ENCODE measurements at regions not wholly inside any gene's neighbourhood (a gene's known extent, or its start where the extent isn't known, plus 50 kb on each side); places are given as distances from the start of the nearest gene placed in this dataset.

DNA sequence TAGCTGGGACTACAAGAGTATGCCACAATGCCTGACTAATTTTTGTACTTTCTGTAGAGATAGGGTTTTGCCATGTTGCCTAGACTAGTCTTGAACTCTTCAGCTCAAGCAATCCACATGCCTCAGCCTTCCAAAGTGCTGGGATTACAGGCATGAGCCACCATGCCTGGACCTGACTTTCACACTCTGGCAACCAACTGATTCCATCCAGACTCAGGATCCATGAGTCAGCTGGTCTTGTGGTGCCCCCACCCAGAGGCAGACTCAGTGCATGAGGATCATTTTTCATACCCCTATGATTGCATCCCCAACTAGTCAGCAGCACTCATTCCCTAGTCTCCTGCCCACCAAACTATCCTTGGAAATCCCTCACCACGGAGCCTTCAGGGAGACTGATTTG, 375.9 kb downstream of the ANXA1 start:
- H3K27ac Mint-ChIP-seq: no peak overlapping the region
- no peak for DNase-seq (ENCODE audit: low spot score in 2 of 2, unreplicated experiment in 2 of 2)
- peaks cover 4% of the 10 kb centered on the region for H3K4me1 Mint-ChIP-seq
- H3K9me3 Mint-ChIP-seq: no peaks in the 10 kb centered on the region
- H3K36me3 Mint-ChIP-seq: no peaks in the 10 kb centered on the region
- TF ChIP-seq, protein P1, sequence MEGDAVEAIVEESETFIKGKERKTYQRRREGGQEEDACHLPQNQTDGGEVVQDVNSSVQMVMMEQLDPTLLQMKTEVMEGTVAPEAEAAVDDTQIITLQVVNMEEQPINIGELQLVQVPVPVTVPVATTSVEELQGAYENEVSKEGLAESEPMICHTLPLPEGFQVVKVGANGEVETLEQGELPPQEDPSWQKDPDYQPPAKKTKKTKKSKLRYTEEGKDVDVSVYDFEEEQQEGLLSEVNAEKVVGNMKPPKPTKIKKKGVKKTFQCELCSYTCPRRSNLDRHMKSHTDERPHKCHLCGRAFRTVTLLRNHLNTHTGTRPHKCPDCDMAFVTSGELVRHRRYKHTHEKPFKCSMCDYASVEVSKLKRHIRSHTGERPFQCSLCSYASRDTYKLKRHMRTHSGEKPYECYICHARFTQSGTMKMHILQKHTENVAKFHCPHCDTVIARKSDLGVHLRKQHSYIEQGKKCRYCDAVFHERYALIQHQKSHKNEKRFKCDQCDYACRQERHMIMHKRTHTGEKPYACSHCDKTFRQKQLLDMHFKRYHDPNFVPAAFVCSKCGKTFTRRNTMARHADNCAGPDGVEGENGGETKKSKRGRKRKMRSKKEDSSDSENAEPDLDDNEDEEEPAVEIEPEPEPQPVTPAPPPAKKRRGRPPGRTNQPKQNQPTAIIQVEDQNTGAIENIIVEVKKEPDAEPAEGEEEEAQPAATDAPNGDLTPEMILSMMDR (IDR thresholded peaks at IDR 0.05; ENCODE audit: unreplicated experiment): no peak
- H3K4me3 Mint-ChIP-seq: no peak overlapping the region
- no peaks in the 10 kb centered on the region for H3K27me3 Mint-ChIP-seq (ENCODE audit: low read depth)

DNA sequence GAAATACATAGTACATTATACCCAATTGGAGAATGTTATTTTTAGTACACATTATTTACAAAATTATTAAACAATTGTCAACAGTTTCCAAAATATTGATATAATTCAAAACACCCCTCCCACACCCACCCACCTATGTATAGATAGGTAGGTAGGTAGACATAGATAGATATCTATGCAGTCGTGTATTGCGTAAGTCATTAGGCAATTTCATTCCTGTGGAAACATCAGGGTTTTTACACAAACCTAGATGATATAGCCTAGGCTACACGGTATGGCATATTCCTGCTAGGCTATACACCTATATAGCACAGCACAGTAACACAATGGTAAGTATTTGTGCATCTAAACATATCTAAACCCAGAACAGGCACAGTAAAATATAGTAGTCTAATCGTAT, 377.3 kb downstream of the ANXA1 start:
- Mint-ChIP-seq H3K27me3 (ENCODE audit: low read depth) (no peaks in the 10 kb centered on the region), H3K9me3 (peaks cover 4% of the 10 kb centered on the region), H3K27ac (no peak overlapping the region), H3K4me1 (peaks cover 4% of the 10 kb centered on the region), H3K4me3 (no peak overlapping the region), H3K36me3 (no peaks in the 10 kb centered on the region)
- TF ChIP-seq, protein P1 (IDR thresholded peaks at IDR 0.05; ENCODE audit: unreplicated experiment): no peak
- no peak for DNase-seq (ENCODE audit: low spot score in 2 of 2, unreplicated experiment in 2 of 2)

DNA sequence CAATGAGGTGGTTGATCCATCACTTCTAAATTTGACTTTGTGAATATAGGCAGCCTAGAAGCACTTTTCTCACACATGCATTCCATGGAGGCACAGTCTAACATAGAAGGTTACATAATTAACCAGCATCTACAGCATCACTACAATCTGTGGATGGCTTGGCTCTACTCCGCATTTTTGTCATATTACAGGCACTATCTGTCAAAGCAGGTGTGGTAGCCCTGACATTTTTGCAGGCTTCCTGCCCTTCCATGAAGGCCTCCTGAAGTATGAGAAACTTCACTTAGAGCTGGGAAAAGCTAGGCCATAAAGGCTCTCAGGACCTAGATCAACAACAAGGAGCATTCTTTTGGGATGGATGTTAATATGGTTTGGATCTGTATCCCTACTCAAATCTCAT, 378.0 kb downstream of the ANXA1 start:
- DNase-seq (ENCODE audit: low spot score in 2 of 2, unreplicated experiment in 2 of 2): no peak
- H3K4me1 Mint-ChIP-seq: peaks cover 4% of the 10 kb centered on the region
- TF ChIP-seq, protein P1 (IDR thresholded peaks at IDR 0.05; ENCODE audit: unreplicated experiment): no peak
- no peak overlapping the region for H3K27ac Mint-ChIP-seq
- H3K9me3 Mint-ChIP-seq: peaks cover 6% of the 10 kb centered on the region
- no peak overlapping the region for H3K4me3 Mint-ChIP-seq
- H3K27me3 Mint-ChIP-seq (ENCODE audit: low read depth): no peaks in the 10 kb centered on the region
- no peaks in the 10 kb centered on the region for H3K36me3 Mint-ChIP-seq

DNA sequence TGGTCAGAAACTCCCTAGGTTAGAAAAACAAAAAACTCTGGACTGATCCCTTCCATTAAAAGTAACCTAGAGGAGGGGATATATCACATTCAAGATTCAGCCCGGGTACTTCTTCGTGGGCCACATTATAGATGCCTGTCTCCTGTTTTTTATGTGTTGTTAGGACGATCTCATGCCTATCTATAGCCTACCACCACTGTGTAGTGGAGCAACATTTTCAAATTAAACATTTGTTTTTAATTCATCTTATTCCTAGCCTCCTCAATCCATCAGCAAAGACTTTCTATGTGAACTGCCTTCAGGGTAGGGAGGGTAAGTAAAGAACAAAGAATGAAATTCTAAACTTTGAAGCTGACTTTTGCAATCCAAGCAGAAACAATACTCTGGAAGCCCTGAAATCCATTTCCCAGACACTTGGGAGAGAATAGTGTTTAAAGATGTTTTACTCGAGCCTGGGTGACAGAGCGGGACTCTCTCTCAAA, 379.4 kb downstream of the ANXA1 start:
- Mint-ChIP-seq H3K27ac (no peak overlapping the region), H3K36me3 (no peaks in the 10 kb centered on the region), H3K4me1 (peaks cover 4% of the 10 kb centered on the region), H3K4me3 (no peak overlapping the region), H3K9me3 (peaks cover 6% of the 10 kb centered on the region), H3K27me3 (ENCODE audit: low read depth) (no peaks in the 10 kb centered on the region)
- no peak for DNase-seq (ENCODE audit: low spot score in 2 of 2, unreplicated experiment in 2 of 2)
- TF ChIP-seq, protein P1 (IDR thresholded peaks at IDR 0.05; ENCODE audit: unreplicated experiment): no peak

DNA sequence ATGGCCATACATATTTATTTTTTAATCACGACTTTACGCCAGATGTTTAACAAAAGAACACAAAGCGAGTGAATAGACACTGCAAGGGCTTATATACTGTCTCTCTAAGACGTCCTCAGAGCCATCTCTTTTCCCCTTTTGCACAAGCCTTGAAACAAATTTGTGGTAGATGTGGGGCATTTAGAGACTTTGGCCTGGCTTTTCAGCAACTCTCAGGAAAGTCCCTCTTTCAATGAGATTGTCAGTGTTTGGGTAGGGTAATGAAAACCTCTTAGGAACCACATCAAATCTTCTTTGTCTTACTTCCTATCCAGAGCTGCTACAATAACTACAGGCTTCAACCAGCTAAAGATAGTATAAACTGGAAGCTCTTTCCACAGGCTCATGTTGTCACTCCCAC, 380.0 kb downstream of the ANXA1 start:
- DNase-seq (ENCODE audit: low spot score in 2 of 2, unreplicated experiment in 2 of 2): no peak
- no peaks in the 10 kb centered on the region for H3K27me3 Mint-ChIP-seq (ENCODE audit: low read depth)
- TF ChIP-seq, protein P1 (IDR thresholded peaks at IDR 0.05; ENCODE audit: unreplicated experiment): no peak
- no peaks in the 10 kb centered on the region for H3K36me3 Mint-ChIP-seq
- H3K27ac Mint-ChIP-seq: no peak overlapping the region
- H3K4me1 Mint-ChIP-seq: peaks cover 4% of the 10 kb centered on the region
- peaks cover 6% of the 10 kb centered on the region for H3K9me3 Mint-ChIP-seq
- H3K4me3 Mint-ChIP-seq: no peak overlapping the region

DNA sequence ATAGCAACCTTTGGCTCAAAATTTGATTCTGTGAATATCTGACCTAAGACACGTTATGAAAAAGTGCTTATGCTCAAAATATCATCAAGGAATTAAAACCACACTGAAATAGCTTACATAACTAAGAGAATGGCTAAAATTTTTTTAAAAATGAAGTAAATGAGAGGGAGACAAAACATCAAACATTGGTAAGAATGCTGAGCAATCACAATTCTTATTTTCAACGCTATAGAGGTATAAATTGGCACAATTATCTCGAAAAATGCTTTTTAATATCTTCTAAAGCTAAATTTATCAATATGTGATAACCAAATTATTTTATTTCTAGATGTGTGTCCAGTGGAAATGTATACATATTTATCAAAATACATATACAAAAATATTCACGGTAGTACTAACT, 381.3 kb downstream of the ANXA1 start:
- Mint-ChIP-seq H3K27ac (no peak overlapping the region), H3K4me3 (no peak overlapping the region), H3K9me3 (peaks cover 6% of the 10 kb centered on the region), H3K36me3 (no peaks in the 10 kb centered on the region), H3K4me1 (peaks cover 4% of the 10 kb centered on the region), H3K27me3 (ENCODE audit: low read depth) (no peaks in the 10 kb centered on the region)
- no peak for DNase-seq (ENCODE audit: low spot score in 2 of 2, unreplicated experiment in 2 of 2)
- TF ChIP-seq, protein P1 (IDR thresholded peaks at IDR 0.05; ENCODE audit: unreplicated experiment): no peak
